GM12878 (cell line): ENCODE measurements at regions not wholly inside any gene's neighbourhood (a gene's known extent, or its start where the extent isn't known, plus 50 kb on each side); places are given as distances from the start of the nearest gene placed in this dataset.

Experiments used
- ATAC-seq: fragments of 200-7000 bp; cut with Tn5 transposase; 3 replicates; pipeline ENCODE4 v1.9.1; 2020; ENCODE audit warnings: mild to moderate bottlenecking, moderate library complexity
- BruUV-seq: library from RNA; stranded (reverse); fragments of 400-500 nt; replicated peaks from 2 replicates; lab custom pipeline; 2021; lab: Mats Ljungman, UMichigan
- CTCF ChIA-PET: fragments of 300-600 bp; sonication (Branson Sonifier 250); formaldehyde crosslinking; extraction: SDS; loops from one replicate; lab custom pipeline; 2021; ENCODE audit warnings: inconsistent platforms; lab: Yijun Ruan, JAX
- POLR2A ChIA-PET: fragments of 350-600 bp; formaldehyde crosslinking; extraction: SDS; loops from one replicate; lab custom pipeline; 2021; ENCODE audit warnings: inconsistent platforms; lab: Charles Lee
- RAD21 ChIA-PET: fragments of 300-600 bp; sonication (Branson Sonifier 250); formaldehyde crosslinking; loops from one replicate; lab custom pipeline; 2023; ENCODE audit warnings: antibody characterized with exemption; ENCODE audit not compliant: unreplicated experiment; lab: Charles Lee
- SMC1A ChIA-PET: fragments of 300-600 bp; sonication (Branson Sonifier 250); formaldehyde crosslinking; loops from one replicate; lab custom pipeline; 2023; ENCODE audit not compliant: unreplicated experiment, uncharacterized antibody; lab: Charles Lee
- DNase-seq: peaks from one replicate; pipeline ENCODE4 v3.0.0-alpha.2; 2011; ENCODE audit warnings: low read depth, low spot score
- FAIRE-seq: peaks from 3 replicates; lab custom pipeline; 2011; peaks lifted over from hg19 to GRCh38; lab: Jason Lieb, UNC
- H2AFZ ChIP-seq: 2 replicates; pipeline ENCODE4 v1.6.0; 2011; ENCODE audit warnings: low read depth, low read length, control low read depth; ENCODE audit not compliant: control insufficient read depth
- H3K27ac ChIP-seq: 2 replicates; pipeline ENCODE4 v1.5.1; 2011; ENCODE audit warnings: control low read depth; ENCODE audit not compliant: control insufficient read depth, insufficient read depth
- H3K27me3 ChIP-seq, 2 experiments: replicated peaks in 1 of 2; 2 replicates each; pipeline versions ENCODE4 v1.6.0 to v1.6.1; 2011; ENCODE audit warnings: low read length in 1 of 2; ENCODE audit not compliant: control insufficient read depth in 2 of 2, insufficient read depth in 2 of 2
- H3K36me3 ChIP-seq, 2 experiments: 2 replicates each; pipeline ENCODE4 v1.5.1; 2011; ENCODE audit warnings: low read length in 1 of 2; ENCODE audit not compliant: control insufficient read depth in 2 of 2, insufficient read depth in 2 of 2
- H3K4me1 ChIP-seq: 2 replicates; pipeline ENCODE4 v1.6.1; 2011; ENCODE audit warnings: mild to moderate bottlenecking, low read length, moderate library complexity, mixed read lengths; ENCODE audit not compliant: control insufficient read depth, insufficient read depth
- H3K4me2 ChIP-seq: 2 replicates; pipeline ENCODE4 v1.6.0; 2011; ENCODE audit warnings: control low read depth; ENCODE audit not compliant: control insufficient read depth, insufficient read depth
- H3K4me3 ChIP-seq: fragments of 200-600 bp; sonication (generic); 2 replicates; pipeline ENCODE4 v1.5.1; 2016
- H3K79me2 ChIP-seq: 2 replicates; pipeline ENCODE4 v1.6.0; 2011; ENCODE audit warnings: low read length; ENCODE audit not compliant: control insufficient read depth, insufficient read depth
- H3K9ac ChIP-seq: 2 replicates; pipeline ENCODE4 v1.8.0; 2011; ENCODE audit warnings: low read length, control low read depth, mixed read lengths; ENCODE audit not compliant: control insufficient read depth, insufficient read depth
- H3K9me3 ChIP-seq: replicated peaks from 3 replicates; pipeline ENCODE4 v1.5.1; 2011; ENCODE audit warnings: mild to moderate bottlenecking, low read length; ENCODE audit not compliant: control insufficient read depth, insufficient read depth
- H4K20me1 ChIP-seq: 2 replicates; pipeline ENCODE4 v1.6.0; 2011; ENCODE audit not compliant: control insufficient read depth, insufficient read depth
- E4F1 ChIP-seq: fragments of 450-650 bp; IDR thresholded peaks from 2 replicates; pipeline ENCODE4 v1.6.1; 2018; ENCODE audit warnings: borderline replicate concordance, mild to moderate bottlenecking; ENCODE audit not compliant: partially characterized antibody
- EGR1 ChIP-seq, 2 experiments: IDR thresholded peaks; 1 replicate in 1 of 2; 2 replicates in 1 of 2; pipeline ENCODE4 v1.6.1; 2011 to 2012; ENCODE audit warnings: low read depth in 2 of 2, low read length in 2 of 2, borderline replicate concordance in 1 of 2, mild to moderate bottlenecking in 1 of 2, moderate library complexity in 1 of 2
- FOXM1 ChIP-seq: IDR thresholded peaks from 2 replicates; pipeline ENCODE4 v1.6.1; 2012; ENCODE audit warnings: low read depth, mild to moderate bottlenecking, inconsistent platforms, low read length, moderate library complexity
- IKZF2 ChIP-seq, 2 experiments: fragments of 450-650 bp; IDR thresholded peaks; 2 replicates each; pipeline ENCODE4 v1.6.1; 2017; ENCODE audit warnings: mild to moderate bottlenecking in 2 of 2, moderate library complexity in 2 of 2
- MTA3 ChIP-seq: IDR thresholded peaks from 2 replicates; pipeline ENCODE4 v1.6.1; 2012; ENCODE audit warnings: low read length, inconsistent platforms, borderline replicate concordance
- MYB ChIP-seq: fragments of 150-350 bp; IDR thresholded peaks from 2 replicates; pipeline ENCODE4 v1.6.1; 2014; ENCODE audit warnings: mild to moderate bottlenecking, low read depth, low read length, borderline replicate concordance
- NBN ChIP-seq: fragments of 450-650 bp; IDR thresholded peaks from 2 replicates; pipeline ENCODE4 v1.6.1; 2016
- NFYB ChIP-seq: IDR thresholded peaks from 2 replicates; pipeline ENCODE4 v1.6.1; 2011; ENCODE audit warnings: low read depth, mild to moderate bottlenecking, low read length, improper control_type of control experiment, moderate library complexity; ENCODE audit not compliant: insufficient read depth
- REST ChIP-seq: IDR thresholded peaks from 2 replicates; pipeline ENCODE4 v1.6.1; 2012; ENCODE audit warnings: mild to moderate bottlenecking, low read depth, low read length
- SMAD1 ChIP-seq: fragments of 450-650 bp; IDR thresholded peaks from 2 replicates; pipeline ENCODE4 v1.6.1; 2018; ENCODE audit warnings: mild to moderate bottlenecking, low read depth; ENCODE audit not compliant: partially characterized antibody
- SPI1 ChIP-seq: IDR thresholded peaks from 2 replicates; pipeline ENCODE4 v1.6.1; 2011; ENCODE audit warnings: low read depth, mild to moderate bottlenecking, low read length, moderate library complexity, borderline replicate concordance; ENCODE audit not compliant: insufficient read depth
- SREBF2 ChIP-seq: IDR thresholded peaks from 2 replicates; pipeline ENCODE4 v1.6.1; 2012; ENCODE audit warnings: mild to moderate bottlenecking, low read length
- STAT3 ChIP-seq: IDR thresholded peaks from 2 replicates; pipeline ENCODE4 v1.6.1; 2011; ENCODE audit warnings: low read depth, low read length, improper control_type of control experiment
- ZNF687 ChIP-seq: fragments of 450-650 bp; IDR thresholded peaks from 2 replicates; pipeline ENCODE4 v1.6.1; 2017; ENCODE audit warnings: mild to moderate bottlenecking, moderate library complexity
- WGBS: methylation state at CpG from one replicate; pipeline ENCODE4 v1.1.6; 2016; ENCODE audit warnings: low lambda C conversion rate; ENCODE audit not compliant: insufficient replicate concordance, insufficient coverage; ENCODE audit errors: missing lambda C conversion rate; 5-methylcytosine and 5-hydroxymethylcytosine counted together
- in situ Hi-C: fragments of 300-500 bp; cut with MboI; formaldehyde crosslinking; loops from 9 replicates; pipeline ENCODE4 v1.14.3; 2018; ENCODE audit warnings: mixed read lengths
- intact Hi-C: fragments of 100-400 bp; cut with micrococcal nuclease; formaldehyde crosslinking; loops from one replicate; pipeline ENCODE4 v1.14.2; 2022; ENCODE audit not compliant: unreplicated experiment

- Histone ChIP-seq H3K4me3 (no peak overlapping the region), H3K4me2 (no peak overlapping the region), H3K4me1 (no peaks in the 10 kb centered on the region), H3K9me3 (no peaks in the 10 kb centered on the region), H3K27ac (no peak overlapping the region), H4K20me1 (no peaks in the 10 kb centered on the region), H3K27me3 (no peaks in the 10 kb centered on the region), H3K9ac (no peak overlapping the region), H2AFZ (no peak overlapping the region), H3K36me3 (no peaks in the 10 kb centered on the region), H3K79me2 (no peaks in the 10 kb centered on the region)
- POLR2A ChIA-PET: no interaction called here
- SMC1A ChIA-PET: no interaction called here
- WGBS: 0% methylated on average over 1 of the region's 1 CpG
- ATAC-seq (no peak), DNase-seq (no peak), FAIRE-seq (no peak)
- in situ Hi-C loops (no loop called here), intact Hi-C loops (no loop called here)
- no TSS peak for BruUV-seq
- RAD21 ChIA-PET: no interaction called here
- no peak for TF ChIP-seq FOXM1
- no peak for TF ChIP-seq IKZF2 (IDR thresholded peaks at IDR 0.05)
- TF ChIP-seq SMAD1: no peak
- TF ChIP-seq ZNF687: no peak
- TF ChIP-seq E4F1: no peak
- no peak for TF ChIP-seq NBN
- TF ChIP-seq MTA3: no peak
- TF ChIP-seq NFYB: no peak
- no peak for TF ChIP-seq STAT3
- TF ChIP-seq REST: no peak
- no peak for TF ChIP-seq MYB
- TF ChIP-seq EGR1 (IDR thresholded peaks at IDR 0.05; ENCODE audit: borderline replicate concordance in 1 of 2, low read depth in 2 of 2, low read length in 2 of 2): no peak
- no peak for TF ChIP-seq SREBF2
- no peak for TF ChIP-seq SPI1
- CTCF ChIA-PET: no interaction called here
Observed at GRCh38 chr3:168926426-168926825, 737.1 kb downstream of the MECOM start.
